ENCODE measurements at regions not wholly inside any gene's neighbourhood (a gene's known extent, or its start where the extent isn't known, plus 50 kb on each side); places are given as distances from the start of the nearest gene placed in this dataset.

DNA sequence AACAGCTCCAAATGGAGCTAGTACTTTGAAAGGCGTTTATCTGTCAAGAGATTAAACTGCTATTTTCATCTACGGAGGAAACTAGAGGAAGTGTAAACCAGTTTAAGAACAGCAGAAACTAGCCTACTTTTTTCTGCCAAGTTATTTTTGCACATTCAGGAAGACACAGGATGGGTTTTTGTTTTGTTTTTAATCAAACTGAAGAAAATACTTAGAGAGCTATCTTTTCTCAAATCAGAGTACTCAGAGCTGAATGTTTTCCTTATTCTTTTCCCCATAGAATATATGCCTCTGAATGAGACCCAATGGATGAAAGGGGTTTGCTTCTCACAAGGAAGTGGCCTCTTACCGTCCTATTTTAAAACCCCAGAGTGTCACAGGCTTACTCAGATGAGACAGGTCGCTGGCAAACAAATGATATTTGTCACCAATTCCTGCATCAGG, 538.5 kb downstream of the CD83 start:
- H3T11ph ChIP-seq (ENCODE audit: low read length): no peak overlapping the region
- no peak overlapping the region for H3K14ac ChIP-seq (ENCODE audit: insufficient read depth, low read length)
- no peaks in the 10 kb centered on the region; a peak in 1 of 7 replicates for H3K36me3 Mint-ChIP-seq (ENCODE audit: insufficient read depth in 1 of 3, low read depth in 3 of 3)
- no peak overlapping the region for H2BK12ac ChIP-seq (ENCODE audit: insufficient read length, low read depth, low read length)
- no peak overlapping the region for H3K4me3 Mint-ChIP-seq
- H2BK20ac ChIP-seq (ENCODE audit: low read depth, low read length, poor library complexity, severe bottlenecking): no peak overlapping the region
- WGBS (ENCODE audit: extremely low coverage, insufficient read length, low lambda C conversion rate): no CpG with 5 or more reads among the region's 4 CpGs
- no peaks in the 10 kb centered on the region for H3K23me2 ChIP-seq (ENCODE audit: insufficient read length, low read depth, low read length, poor library complexity, severe bottlenecking)
- TF ChIP-seq, protein P1, sequence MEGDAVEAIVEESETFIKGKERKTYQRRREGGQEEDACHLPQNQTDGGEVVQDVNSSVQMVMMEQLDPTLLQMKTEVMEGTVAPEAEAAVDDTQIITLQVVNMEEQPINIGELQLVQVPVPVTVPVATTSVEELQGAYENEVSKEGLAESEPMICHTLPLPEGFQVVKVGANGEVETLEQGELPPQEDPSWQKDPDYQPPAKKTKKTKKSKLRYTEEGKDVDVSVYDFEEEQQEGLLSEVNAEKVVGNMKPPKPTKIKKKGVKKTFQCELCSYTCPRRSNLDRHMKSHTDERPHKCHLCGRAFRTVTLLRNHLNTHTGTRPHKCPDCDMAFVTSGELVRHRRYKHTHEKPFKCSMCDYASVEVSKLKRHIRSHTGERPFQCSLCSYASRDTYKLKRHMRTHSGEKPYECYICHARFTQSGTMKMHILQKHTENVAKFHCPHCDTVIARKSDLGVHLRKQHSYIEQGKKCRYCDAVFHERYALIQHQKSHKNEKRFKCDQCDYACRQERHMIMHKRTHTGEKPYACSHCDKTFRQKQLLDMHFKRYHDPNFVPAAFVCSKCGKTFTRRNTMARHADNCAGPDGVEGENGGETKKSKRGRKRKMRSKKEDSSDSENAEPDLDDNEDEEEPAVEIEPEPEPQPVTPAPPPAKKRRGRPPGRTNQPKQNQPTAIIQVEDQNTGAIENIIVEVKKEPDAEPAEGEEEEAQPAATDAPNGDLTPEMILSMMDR (conservative IDR thresholded peaks at IDR 0.05): no peak
- H3K9me3 ChIP-seq (ENCODE audit: control insufficient read depth, low read depth, low read length): no peaks in the 10 kb centered on the region
- H2BK120ac ChIP-seq (ENCODE audit: low read depth, low read length, poor library complexity, severe bottlenecking): no peak overlapping the region
- no peak overlapping the region for H3K27ac Mint-ChIP-seq
- no peak overlapping the region for H4K5ac ChIP-seq (ENCODE audit: insufficient read length, low read depth, low read length)
- no peak overlapping the region for H2BK5ac ChIP-seq (ENCODE audit: insufficient read length, low read length)
- H3K4me2 ChIP-seq (ENCODE audit: insufficient read depth, insufficient read length, low read length): no peak overlapping the region
- no peaks in the 10 kb centered on the region for H4K20me1 ChIP-seq (ENCODE audit: control insufficient read depth, insufficient read depth, insufficient read length)
- H2BK15ac ChIP-seq (ENCODE audit: low read depth, low read length): no peak overlapping the region
- H3K56ac ChIP-seq (ENCODE audit: insufficient read length, low read depth, low read length): no peak overlapping the region
- H3K27me3 Mint-ChIP-seq (ENCODE audit: low read depth): peaks cover 4% of the 10 kb centered on the region; the same call in 1 of the 2 replicates
- no peak overlapping the region for H3K18ac ChIP-seq (ENCODE audit: insufficient read length, low read depth, low read length)
- no peaks in the 10 kb centered on the region; the same call in 1 of the 2 replicates for H3K4me1 ChIP-seq (ENCODE audit: insufficient read depth, low read length)
- no peak overlapping the region for H3K27ac ChIP-seq (ENCODE audit: insufficient read length, low read depth, low read length)
- no peaks in the 10 kb centered on the region for H3K27me3 ChIP-seq (ENCODE audit: insufficient read depth, low read length)
- H3K4me1 Mint-ChIP-seq: peaks cover 13 to 23% of the 10 kb centered on the region in 2 experiments; a peak in 3 of 4 replicates
- no peaks in the 10 kb centered on the region for H3K9me3 Mint-ChIP-seq
- H4K91ac ChIP-seq (ENCODE audit: insufficient read length, low read depth, low read length): no peak overlapping the region
- no peak overlapping the region for H3K4ac ChIP-seq (ENCODE audit: low read depth, low read length)
- no peak for DNase-seq
- H2AFZ ChIP-seq (ENCODE audit: low read length): no peak overlapping the region
- H3K79me2 ChIP-seq (ENCODE audit: insufficient read depth, low read length): no peaks in the 10 kb centered on the region
- H3K79me1 ChIP-seq (ENCODE audit: insufficient read depth, low read depth, low read length, poor library complexity, severe bottlenecking): no peaks in the 10 kb centered on the region
- no peak overlapping the region for H4K8ac ChIP-seq (replicated peaks; ENCODE audit: insufficient read length, low read depth, low read length)
- H3K9ac ChIP-seq (ENCODE audit: extremely low read depth, insufficient read length, low read length): no peak overlapping the region
- H2AK5ac ChIP-seq (ENCODE audit: insufficient read length, low read length): no peak overlapping the region
- no peak overlapping the region for H3K23ac ChIP-seq (ENCODE audit: insufficient read length, low read depth, low read length)
